Tibial nerve (tissue), 4 donors: ENCODE measurements at regions not wholly inside any gene's neighbourhood (a gene's known extent, or its start where the extent isn't known, plus 50 kb on each side); places are given as distances from the start of the nearest gene placed in this dataset.

Source experiments
- DNase-seq, 2 donors: peaks; one replicate each; pipeline ENCODE4 v3.0.0-alpha.2; 2019; ENCODE audit warnings: low spot score in 2 of 2
- H3K27ac ChIP-seq, 4 donors: fragments of 200-600 bp; sonication (generic) in 3 of 4; one replicate each; pipeline ENCODE4 v1.5.1; 2017 to 2019; ENCODE audit warnings: mild to moderate bottlenecking in 1 of 4
- H3K27me3 ChIP-seq, 2 donors: fragments of 200-600 bp; sonication (generic) in 1 of 2; one replicate each; pipeline versions ENCODE4 v1.5.1 to v1.6.0; 2017 to 2019
- H3K36me3 ChIP-seq, 3 donors: fragments of 200-600 bp; sonication (generic); one replicate each; pipeline ENCODE4 v1.5.1; 2018 to 2019
- H3K4me1 ChIP-seq, 4 donors: fragments of 200-600 bp; sonication (generic) in 3 of 4; one replicate each; pipeline ENCODE4 v1.5.1; 2017 to 2019
- H3K4me3 ChIP-seq, 4 donors: fragments of 200-600 bp; sonication (generic) in 3 of 4; one replicate each; pipeline ENCODE4 v1.5.1; 2017 to 2019; ENCODE audit warnings: mild to moderate bottlenecking in 1 of 4, moderate library complexity in 1 of 4
- H3K9me3 ChIP-seq, 4 donors: fragments of 200-600 bp; sonication (generic) in 3 of 4; one replicate each; pipeline ENCODE4 v1.5.1; 2017 to 2019
- CTCF ChIP-seq, 5 experiments: fragments of 200-600 bp in 3 of 5; fragments of 450-650 bp in 2 of 5; sonication (generic) in 3 of 5; IDR thresholded peaks; one replicate each; pipeline ENCODE4 v1.5.1; 2016 to 2019; ENCODE audit warnings: antibody characterized with exemption in 5 of 5, mild to moderate bottlenecking in 3 of 5, moderate library complexity in 2 of 5
- EP300 ChIP-seq, 2 donors: sonication (generic); formaldehyde crosslinking; IDR thresholded peaks; one replicate each; pipeline ENCODE4 v1.6.1; 2017; ENCODE audit warnings: antibody characterized with exemption in 2 of 2, mild to moderate bottlenecking in 1 of 2
- POLR2A ChIP-seq, 2 donors: fragments of 450-650 bp; IDR thresholded peaks; one replicate each; pipeline ENCODE4 v1.6.1; 2017; ENCODE audit warnings: antibody characterized with exemption in 2 of 2, mild to moderate bottlenecking in 2 of 2, moderate library complexity in 2 of 2
- WGBS, 2 donors: methylation state at CpG; one replicate each; pipeline ENCODE4 v1.1.5; 2018; 5-methylcytosine and 5-hydroxymethylcytosine counted together

DNA sequence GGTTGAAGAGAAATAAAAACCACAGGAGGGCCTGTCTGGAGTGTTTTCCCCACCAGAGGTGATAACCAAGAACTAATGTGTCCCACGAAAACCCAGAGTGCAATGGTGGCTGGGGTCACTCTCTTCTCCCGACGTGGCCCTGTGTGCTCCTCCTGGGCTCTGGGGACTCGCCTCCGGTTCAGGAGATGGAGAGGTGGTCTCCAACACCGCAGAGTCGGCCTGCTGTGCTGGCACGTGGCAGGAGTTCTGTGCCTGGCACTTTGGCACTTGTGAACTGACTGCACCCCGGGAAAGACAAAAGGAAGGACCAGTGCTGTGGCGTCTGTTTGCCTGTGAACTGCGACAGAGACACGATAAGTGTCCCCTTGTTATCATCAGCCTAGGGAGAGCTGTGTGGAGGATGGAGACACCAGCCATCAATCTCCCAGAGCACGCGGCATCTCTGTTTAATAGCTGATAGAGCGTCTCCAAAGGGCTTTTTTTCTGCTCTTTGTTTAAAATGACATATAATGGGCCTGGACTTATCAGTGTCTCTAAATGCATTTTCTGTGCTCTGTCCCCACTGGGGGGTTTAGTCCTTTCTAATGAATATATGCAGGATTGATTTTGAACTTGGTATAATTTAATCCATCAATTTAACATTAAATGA lies 98.3 kb downstream of the MRPL36 start:
- DNase-seq: no peak
- Histone ChIP-seq H3K36me3 (no peaks in the 10 kb centered on the region), H3K27ac (no peak overlapping the region), H3K4me3 (no peak overlapping the region), H3K4me1 (no peaks in the 10 kb centered on the region), H3K27me3 (no peaks in the 10 kb centered on the region), H3K9me3 (no peaks in the 10 kb centered on the region)
- TF ChIP-seq POLR2A (IDR thresholded peaks at IDR 0.05) (no peak), EP300 (IDR thresholded peaks at IDR 0.05) (no peak), CTCF (IDR thresholded peaks at IDR 0.05) (no peak)
- 71 to 72% methylated on average over 15 of the region's 15 CpGs for WGBS, 2 donors

- TF ChIP-seq POLR2A (IDR thresholded peaks at IDR 0.05) (no peak), EP300 (IDR thresholded peaks at IDR 0.05) (no peak), CTCF (IDR thresholded peaks at IDR 0.05) (no peak)
- H3K27me3 ChIP-seq: no peaks in the 10 kb centered on the region
- no peaks in the 10 kb centered on the region for H3K36me3 ChIP-seq
- no peaks in the 10 kb centered on the region for H3K4me1 ChIP-seq
- no peak for DNase-seq
- 83 to 91% methylated on average over 6 of the region's 6 CpGs for WGBS, 2 donors
- H3K27ac ChIP-seq: no peak overlapping the region
- H3K4me3 ChIP-seq: no peak overlapping the region
- H3K9me3 ChIP-seq: no peaks in the 10 kb centered on the region
Measured at GRCh38 chr5:1699394-1699793, 100.2 kb downstream of the MRPL36 start.

DNA sequence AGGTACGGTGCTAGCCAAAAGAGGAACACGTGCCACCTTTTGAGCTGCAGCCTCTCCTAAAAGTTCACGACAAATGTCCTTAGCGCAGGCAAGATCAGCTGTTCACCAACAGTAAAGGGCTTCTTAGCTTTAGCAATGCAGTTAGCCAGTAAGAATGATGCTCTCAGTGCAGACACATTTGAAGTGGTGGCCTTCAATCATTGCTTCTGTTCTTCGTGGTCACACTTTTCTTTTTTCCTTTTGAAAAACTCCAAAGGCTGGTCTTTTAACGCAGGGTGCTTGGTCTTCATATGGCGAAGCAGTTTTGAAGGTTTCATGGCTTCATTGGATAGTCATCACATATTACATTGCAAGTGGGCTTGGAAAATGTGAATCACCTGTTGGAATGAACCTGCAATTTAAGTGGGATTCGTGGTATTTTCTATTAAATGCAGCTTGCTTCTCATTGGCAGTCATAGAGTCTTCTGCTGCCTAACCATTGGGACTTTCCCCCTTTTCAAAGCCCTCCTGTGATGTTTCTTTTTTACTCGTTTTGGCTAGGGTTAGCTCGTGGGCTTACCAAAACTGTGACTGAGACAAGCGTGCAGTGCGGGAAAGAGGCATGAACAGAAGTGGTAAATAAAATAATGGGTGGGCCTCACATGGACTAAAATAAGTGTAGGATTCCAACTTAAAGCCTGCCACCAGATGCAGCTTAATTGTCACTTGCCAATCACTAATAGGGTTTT lies 100.9 kb downstream of the MRPL36 start:
- Histone ChIP-seq H3K9me3 (no peaks in the 10 kb centered on the region), H3K4me1 (no peaks in the 10 kb centered on the region), H3K27me3 (no peaks in the 10 kb centered on the region), H3K36me3 (no peaks in the 10 kb centered on the region), H3K27ac (no peak overlapping the region), H3K4me3 (no peak overlapping the region)
- WGBS, 2 donors: 81 to 86% methylated on average over 12 of the region's 12 CpGs
- no peak for DNase-seq
- TF ChIP-seq EP300 (IDR thresholded peaks at IDR 0.05) (no peak), CTCF (IDR thresholded peaks at IDR 0.05) (no peak), POLR2A (IDR thresholded peaks at IDR 0.05) (no peak)

DNA sequence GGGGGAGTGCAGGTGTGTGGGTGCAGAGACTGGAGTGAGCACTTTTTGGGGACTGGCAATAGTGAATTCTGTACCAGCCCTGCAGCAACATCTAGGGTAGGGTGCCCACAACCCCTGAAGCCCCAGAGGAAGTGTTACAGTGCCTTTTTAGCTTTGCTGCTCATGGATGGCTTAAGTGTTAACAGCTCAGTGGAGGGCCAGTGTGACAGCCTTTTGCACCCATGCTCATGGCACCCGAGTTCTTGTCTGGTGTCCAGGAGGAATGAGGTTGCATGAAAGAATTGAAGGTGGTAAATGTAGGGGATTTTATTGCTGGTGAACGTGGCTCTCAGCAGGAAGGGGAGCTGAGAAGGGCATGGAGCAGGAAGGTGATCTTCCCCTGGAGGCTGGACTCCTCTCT lies 107.3 kb downstream of the MRPL36 start:
- Histone ChIP-seq H3K27me3 (no peaks in the 10 kb centered on the region), H3K4me1 (no peaks in the 10 kb centered on the region), H3K36me3 (no peaks in the 10 kb centered on the region), H3K4me3 (no peak overlapping the region), H3K27ac (no peak overlapping the region), H3K9me3 (peaks cover 0 to 18% (median 0%) of the 10 kb centered on the region in 4 donors)
- no peak for DNase-seq
- no peak for TF ChIP-seq POLR2A (IDR thresholded peaks at IDR 0.05)
- TF ChIP-seq CTCF (IDR thresholded peaks at IDR 0.05): no peak
- TF ChIP-seq EP300 (IDR thresholded peaks at IDR 0.05): no peak
- WGBS, 2 donors: 28 to 55% methylated on average over 2 of the region's 2 CpGs

DNA sequence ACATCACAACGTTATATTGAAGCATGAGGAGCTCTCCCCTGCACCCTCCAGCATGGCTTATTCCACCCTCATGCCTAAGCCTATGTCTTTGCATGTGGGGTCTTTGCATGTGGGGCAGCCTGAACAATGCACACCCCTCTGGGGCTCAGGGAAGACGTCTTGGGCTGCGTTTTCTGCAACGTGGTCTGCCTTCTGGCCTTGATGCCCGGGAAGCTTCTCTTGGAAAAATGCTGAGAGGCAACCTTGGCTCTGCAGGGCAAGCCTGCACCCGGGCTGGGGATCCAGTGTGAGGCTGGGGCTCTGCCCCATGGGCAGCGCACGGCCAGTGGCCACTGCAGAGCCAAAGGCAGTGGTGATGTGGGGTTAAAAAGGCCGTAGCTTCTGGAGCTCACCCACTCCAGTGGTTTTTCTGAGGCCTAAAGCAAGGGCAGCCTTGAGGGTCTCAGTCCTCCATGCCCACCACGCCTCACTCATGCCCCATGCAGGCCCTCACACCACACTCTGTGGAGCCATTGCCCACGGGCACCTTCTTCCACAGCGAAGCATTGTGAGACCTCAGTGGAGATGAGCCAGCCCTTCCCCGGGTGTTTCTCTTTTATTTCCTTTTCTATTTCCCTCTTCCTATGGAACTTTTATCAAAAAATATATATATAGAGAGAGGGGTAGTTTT lies 112.2 kb downstream of the MRPL36 start:
- TF ChIP-seq EP300 (IDR thresholded peaks at IDR 0.05): no peak
- no peak for TF ChIP-seq CTCF (IDR thresholded peaks at IDR 0.05)
- TF ChIP-seq POLR2A (IDR thresholded peaks at IDR 0.05): no peak
- Histone ChIP-seq H3K4me3 (no peak overlapping the region), H3K36me3 (no peaks in the 10 kb centered on the region), H3K27me3 (no peaks in the 10 kb centered on the region), H3K9me3 (peaks cover 0 to 18% (median 0%) of the 10 kb centered on the region in 4 donors), H3K27ac (no peak overlapping the region), H3K4me1 (no peaks in the 10 kb centered on the region)
- WGBS, 2 donors: 77 to 82% methylated on average over 13 of the region's 13 CpGs
- DNase-seq: no peak
